Adrenal gland (tissue), 5 donors: ENCODE measurements at regions not wholly inside any gene's neighbourhood (a gene's known extent, or its start where the extent isn't known, plus 50 kb on each side); places are given as distances from the start of the nearest gene placed in this dataset.

Experiments used
- CTCF ChIP-seq, 6 experiments: fragments of 450-650 bp in 4 of 6; fragments of 200-600 bp in 2 of 6; sonication (generic) in 1 of 6; IDR thresholded peaks; 1 replicate in 5 of 6; 2 replicates in 1 of 6; pipeline versions ENCODE4 v1.5.1 to v1.8.0; 2016 to 2021; ENCODE audit warnings: antibody characterized with exemption in 6 of 6, mild to moderate bottlenecking in 2 of 6, moderate library complexity in 1 of 6
- POLR2A ChIP-seq, 2 donors: fragments of 450-650 bp; IDR thresholded peaks; one replicate each; pipeline ENCODE4 v1.6.1; 2017; ENCODE audit warnings: antibody characterized with exemption in 2 of 2, mild to moderate bottlenecking in 2 of 2, moderate library complexity in 1 of 2
- donor health status: DM: no; HTN: no; CAD: no.

- TF ChIP-seq CTCF (IDR thresholded peaks at IDR 0.05): no peak
- TF ChIP-seq POLR2A (IDR thresholded peaks at IDR 0.05): no peak
Observed at GRCh38 chr2:94622113-94622618, 249.1 kb upstream of the TEKT4 start.
